ENCODE measurements at regions not wholly inside any gene's neighbourhood (a gene's known extent, or its start where the extent isn't known, plus 50 kb on each side); places are given as distances from the start of the nearest gene placed in this dataset.
"Not testable (repeated sequence)": the region's sequence is repeated elsewhere in the genome, so short reads cannot be mapped to it uniquely, and the experiment has no call there.

DNA sequence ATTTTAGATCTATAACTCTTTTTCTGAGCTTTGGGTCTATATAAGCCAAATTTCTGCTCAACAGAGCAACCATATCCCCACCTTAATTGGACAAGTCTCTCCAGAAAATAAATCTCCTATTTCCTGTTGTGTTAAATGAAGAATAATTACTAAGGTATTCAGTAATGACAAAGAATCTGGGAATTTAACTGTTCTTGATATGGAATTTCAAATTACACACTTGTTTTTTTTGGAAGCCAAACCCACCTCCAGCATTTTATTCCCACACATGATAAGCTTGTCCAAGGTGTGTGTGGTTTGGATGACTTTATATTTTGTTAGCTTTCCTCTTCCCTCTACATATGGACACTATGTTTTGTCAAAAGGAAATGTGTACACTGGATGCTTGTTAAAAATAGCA is 1313.2 kb upstream of the CDH18 start:
- not testable (repeated sequence) for DNase-seq

DNA sequence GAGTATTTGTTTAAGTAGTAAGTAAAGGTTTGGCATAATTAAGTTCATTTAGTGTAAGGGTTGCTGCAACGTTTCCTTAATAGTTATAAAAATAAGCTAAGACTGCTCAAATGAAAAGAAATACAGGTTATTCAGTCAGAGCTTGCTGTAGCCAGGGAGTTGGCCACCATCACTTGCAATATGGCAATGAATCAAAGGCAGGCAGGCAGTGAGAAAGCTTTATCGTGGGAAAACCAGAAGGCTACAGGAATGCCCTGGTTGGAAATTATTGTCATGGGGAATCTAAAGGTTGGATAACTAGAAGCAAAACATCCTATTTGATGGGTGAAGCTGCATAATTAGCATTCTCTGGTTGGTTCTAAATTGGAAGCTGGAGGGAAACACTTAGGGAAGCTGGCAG is 1286.4 kb upstream of the CDH18 start:
- DNase-seq = peak in 1 of 14 donors; percentile 50

DNA sequence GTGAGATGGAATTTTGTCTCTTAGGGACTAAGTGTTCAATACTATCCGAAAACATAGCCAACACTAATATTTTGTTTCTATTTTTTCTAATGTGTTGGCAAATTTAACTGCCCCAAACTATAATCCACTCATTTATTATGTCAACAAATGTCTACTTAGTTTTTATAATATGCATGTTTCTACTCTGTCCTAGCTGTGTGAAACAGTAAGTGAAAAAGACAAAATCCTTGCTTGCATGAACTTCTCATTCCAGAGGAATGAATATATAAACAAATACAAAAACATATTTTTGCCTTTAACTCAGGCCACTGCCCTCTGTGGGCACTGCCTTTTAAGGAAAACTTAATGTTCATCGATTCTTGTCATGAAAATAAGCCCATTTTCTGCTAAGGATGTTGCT is 1275.4 kb upstream of the CDH18 start:
- no peak for DNase-seq

DNA sequence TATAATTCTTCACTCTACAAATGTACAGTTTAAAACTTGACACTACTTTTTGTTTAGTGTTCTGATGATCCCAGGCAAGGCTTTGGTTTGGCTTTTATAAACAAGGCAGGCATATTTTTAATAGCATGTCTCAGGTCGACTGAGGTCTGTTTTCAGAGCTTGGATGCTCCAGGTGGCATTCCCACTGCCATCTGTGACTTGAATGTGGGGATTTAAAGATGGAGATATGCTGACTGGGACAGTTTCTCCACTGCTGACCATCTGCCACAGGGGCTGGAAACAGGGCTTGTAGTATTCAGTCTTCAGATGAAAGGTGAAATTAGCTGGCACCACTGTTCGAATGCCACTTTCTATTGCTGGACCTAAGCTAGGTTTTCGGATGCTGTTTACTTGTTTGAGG is 1266.2 kb upstream of the CDH18 start:
- peak in 4 of 14 donors; percentile 2 to 99 (median 28) for DNase-seq

DNA sequence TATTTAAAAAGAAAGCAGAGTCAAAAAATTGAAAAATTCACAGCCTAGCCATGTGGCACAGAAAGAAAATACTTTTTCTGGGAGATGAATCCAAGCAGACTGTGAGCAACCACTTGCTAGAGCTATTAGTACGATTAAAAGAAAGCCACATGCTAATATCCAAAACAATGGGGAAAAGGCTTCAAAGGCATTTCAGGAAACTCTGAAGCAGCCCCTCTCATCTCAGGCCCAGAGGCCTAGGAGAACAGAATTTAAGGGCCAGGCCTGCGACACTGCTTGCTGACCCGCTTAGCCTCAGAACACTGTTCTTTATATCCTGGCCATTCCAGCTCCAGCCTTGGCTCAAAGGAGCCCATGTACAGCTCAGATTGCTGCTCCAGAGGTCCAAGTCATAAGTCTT is 1257.0 kb upstream of the CDH18 start:
- DNase-seq = no peak

DNA sequence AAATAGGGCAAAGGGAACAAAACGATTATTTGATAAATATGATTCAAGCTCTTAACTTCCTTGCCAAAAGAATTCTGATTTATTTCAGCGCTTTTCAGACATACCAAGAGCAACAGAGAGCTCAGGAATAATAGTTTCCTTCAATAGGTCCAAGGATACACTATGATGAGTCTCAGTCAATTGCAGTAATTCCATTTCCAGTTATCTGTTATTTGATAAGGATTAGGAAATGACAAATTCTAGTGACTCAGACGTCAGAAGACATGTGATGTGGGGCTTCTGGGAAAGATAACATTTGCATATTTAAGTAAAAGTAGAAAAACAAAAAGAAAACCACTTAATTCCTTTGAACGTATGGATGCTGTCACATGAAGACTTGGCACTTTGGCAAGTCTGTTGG is 1250.8 kb upstream of the CDH18 start:
- DNase-seq = no peak

DNA sequence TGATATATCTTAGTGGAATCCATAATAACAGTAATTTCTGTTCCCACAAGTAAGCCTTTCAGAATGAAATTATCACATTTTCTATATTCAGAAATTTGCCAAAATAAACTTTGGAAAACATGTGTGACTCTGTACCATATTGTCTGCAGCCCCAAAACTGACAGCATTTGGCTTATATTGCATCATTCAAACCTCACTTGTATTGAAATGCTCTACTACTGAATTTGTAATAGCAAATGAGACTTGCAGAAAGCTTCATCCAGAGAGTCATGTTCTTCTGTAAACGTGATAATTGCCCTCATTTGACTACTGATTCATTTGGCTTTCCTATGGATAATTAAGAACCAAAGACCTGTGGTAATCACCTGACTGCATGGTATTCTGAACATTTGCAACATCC is 1249.5 kb upstream of the CDH18 start:
- no peak for DNase-seq

DNA sequence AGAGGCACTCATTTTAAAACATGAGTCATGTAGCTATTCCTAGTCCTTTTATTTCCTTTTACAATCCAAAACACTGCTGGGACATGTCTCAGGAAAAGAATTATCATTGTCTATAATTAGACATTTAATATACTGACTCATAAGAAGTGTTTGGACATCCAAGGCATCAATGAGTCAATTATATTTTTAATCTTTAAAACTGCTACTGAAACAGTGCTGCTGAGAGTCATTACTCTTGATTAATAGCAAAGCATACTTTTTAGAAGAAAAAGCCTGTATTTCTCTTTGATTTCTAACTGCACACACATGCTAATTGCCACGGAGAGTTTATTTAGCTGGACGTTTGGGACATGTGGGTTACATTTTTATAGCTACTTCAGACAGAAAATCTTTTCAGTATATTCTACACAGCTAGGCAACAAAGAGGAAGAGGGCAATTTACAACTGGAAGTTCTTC is 1249.0 kb upstream of the CDH18 start:
- peak in 1 of 14 donors; percentile 18 for DNase-seq

DNA sequence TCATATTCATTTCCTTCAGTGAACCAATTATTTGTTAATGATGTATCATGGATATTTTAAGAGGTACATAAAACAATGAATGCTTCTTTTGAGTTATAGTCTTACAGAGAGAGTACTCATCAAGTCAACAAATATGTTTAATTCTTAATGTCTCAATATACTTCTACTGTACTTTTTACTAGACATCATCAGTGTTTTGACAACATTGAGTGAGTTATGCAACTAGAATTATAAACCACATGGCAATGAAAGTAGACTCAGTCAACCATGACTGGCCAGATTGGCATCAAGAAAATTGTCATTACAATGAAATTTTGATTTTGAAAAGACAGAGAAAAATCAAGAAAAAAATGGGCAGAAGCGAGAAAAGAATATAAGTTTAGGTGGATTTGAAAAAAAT is 1248.1 kb upstream of the CDH18 start:
- DNase-seq = no peak

DNA sequence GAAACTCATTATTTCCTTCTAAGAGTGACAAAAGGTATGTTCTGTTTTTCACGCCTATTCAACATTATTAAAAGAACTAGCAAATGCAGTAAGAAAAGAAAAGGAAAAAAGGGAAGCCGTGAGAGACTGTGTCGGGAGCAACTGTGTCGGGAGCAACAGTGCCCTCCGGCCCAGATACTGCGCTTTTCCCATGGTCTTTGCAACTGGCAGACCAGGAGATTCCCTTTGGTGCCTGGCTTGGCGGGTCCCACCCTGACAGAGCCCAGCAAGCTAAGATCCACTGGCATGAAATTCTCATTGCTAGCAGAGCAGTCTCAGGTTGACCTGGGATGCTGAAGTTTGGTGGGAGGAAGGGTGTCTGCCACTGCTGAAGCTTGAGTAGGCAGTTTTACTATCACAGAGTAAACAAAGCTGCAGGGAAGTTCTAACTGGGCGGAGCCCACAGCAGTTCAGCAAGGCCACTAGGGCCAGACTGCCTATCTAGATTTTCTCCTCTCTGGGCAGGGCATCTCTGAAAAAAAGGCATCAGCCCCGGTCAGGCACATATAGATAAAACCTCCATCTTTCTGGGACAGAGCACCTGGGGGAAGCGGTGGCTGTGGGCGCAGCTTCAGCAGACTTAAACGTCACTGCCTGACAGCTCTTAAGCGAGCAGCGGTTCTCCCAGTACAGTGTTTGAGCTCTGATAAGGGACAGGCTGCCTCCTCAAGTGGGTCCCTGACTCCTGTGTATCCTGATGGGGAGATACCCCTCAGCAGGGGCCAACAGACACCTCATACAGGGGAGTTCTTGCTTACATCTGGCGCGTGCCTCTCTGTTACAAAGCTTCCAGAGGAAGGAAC is 1237.4 kb upstream of the CDH18 start:
- no peak for DNase-seq

DNA sequence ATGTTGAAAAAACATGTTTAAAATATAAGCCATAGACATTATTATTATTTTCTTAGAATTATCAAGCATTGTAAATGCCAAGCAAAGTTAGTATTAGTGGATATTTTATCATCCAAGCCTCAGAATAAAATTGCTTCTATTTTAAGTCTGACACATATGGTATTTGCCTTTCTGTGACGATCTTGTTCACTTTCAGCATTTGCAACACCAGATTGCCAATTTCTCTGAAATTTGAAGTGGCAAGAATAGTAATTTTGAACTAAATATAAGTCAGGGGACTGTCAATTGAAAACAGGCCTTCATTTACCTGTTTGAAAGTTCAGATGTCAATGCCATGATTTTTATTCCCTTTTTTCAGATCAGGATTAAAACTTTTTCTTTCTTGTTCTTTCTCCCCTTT is 1233.6 kb upstream of the CDH18 start:
- peak in 1 of 14 donors; percentile 6 for DNase-seq

DNA sequence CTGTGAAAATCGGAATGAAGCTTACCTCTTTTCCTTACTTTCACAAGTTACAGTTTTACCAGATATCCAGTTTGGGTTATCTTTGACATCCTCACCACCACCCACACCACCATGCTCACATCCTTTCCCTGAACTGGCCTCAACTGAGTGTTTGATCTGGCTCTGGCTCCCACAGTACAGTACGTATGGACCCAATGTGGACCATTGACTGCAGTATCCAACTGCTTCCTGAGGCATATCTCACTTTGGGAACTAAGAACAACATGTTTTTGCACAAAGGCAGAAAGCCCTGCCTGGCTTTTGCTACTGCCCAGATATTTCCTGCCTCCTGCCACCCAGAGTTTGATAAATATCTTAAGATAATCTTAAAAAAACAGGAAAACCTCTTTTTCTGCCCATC is 1232.0 kb upstream of the CDH18 start:
- no peak for DNase-seq

DNA sequence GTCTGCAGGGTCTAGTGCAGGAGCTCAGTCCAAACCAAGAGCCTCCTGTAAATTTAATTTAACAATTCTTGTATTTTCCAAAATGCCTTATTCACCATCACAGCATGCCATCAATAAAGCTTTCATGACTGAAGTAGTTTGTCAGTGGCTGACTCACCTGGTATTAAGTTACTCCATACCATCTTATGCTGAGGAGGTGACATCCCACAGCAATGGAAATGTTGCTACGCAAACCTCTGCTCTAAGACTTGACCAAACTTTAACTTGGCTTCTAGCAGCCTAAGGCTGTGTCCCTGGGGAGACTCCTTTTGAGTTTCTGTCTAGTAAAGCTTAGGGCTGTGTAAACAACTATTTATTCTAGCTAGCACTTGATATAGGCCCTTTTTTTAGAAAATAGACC is 1231.3 kb upstream of the CDH18 start:
- no peak for DNase-seq

DNA sequence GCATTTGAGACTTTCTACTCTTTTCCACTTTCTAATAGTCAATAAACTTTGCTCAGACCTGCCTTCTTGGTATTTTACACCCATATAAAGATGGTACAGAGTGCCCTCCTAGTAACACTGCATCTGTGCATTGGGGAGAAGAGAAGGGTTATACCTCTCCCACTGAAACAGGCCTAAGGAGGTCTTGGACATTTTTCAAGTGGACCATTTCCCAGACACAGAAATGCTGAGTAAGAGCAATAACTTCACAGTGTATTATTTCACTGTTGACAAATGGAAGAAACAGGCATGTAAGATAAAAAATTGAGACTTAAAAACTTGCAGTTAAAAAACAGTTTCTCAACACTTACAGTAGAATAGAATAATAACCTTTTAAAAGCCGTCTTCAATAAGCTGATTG is 1224.0 kb upstream of the CDH18 start:
- DNase-seq = no peak

DNA sequence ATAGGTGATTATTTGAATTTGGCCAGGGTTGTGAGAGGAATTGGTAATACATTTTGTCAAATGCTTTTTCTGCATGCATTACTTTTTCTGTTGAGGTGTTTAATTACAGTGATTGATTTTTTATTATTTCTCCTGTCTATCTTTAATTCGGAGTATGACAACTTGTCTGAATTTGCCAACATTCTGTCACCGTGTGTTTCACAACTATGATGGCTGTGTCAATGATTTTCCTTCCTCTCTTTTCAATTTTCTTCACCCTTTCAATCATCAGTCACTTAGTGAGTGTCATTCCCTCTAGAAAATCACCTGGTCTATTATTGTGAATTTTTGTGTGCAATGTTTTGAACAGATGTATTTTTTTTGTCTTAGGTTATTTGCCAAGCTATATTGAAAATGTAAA is 1221.4 kb upstream of the CDH18 start:
- no peak for DNase-seq

DNA sequence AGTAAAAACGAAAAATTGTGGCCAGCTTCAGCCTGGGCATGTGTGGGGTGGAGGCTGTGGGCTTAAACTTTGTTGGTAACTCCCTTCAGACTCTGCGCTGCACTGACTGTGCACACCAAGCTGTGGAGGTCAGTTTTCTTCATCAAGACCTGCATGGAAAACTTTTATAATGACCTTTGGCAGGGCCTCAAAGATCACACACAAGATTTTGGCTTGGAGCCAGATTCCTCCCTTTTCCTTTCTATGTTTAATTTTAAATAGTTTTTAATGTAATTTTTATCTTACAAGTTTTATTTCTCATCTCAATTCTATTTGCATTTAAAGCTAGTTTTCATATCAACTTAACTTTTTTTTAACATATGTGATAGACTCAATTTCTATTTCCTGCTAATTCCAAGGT is 1211.1 kb upstream of the CDH18 start:
- DNase-seq = no peak

DNA sequence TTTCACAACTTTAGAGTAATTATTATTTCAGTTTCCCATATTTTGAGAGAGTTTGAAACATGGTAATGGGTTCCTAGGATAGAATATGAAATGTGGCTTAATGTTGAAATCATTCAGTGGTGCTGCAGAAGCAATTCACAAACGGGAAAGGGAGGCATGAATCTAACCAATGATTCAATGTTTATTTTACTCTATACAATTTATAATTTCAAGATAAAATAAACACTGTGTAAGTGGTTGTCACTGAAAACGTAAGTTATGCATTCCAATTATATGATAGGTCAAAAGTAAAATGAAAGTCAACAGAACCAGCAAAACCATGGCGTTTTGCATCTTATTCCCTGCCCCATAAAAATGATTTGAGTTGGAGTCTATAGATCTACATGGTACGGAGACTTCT is 1207.1 kb upstream of the CDH18 start:
- no peak for DNase-seq

DNA sequence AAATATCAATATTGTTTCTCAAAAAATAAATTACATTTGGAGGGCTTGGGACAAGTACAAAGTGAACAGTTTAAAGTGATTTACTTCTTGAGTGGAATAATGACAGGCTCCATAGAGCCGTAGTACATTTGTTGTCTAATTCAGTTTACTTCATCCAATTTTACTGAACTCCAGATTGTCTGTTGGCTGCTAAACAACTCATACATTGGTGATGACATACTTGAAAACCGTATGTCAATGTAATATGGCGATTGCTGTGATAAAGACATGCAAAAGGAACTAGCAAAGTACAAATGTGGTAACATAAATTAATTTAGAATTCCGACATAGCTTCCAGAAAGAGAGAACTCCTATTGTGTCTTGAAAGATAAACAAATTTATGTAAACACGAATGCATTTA is 1197.5 kb upstream of the CDH18 start:
- no peak for DNase-seq

DNA sequence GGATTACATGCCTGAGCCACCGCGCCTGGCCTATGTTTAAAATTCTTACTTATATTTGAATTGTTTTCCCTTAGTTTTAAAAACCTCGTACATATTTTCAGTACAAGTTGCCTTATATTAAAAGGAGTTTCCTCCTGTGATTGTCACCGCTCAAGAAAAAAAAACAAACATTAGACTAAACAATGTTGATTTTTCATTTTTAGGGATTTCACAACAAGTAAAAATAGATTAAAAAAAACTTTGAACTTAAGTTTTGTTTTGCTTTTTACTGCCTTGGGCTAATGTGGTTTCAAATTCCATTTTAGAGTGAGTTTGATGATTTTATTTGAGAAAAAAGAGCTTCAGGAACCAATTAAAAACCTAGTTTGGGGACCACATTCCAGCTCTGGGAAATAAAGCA is 1196.6 kb upstream of the CDH18 start:
- no peak for DNase-seq

DNA sequence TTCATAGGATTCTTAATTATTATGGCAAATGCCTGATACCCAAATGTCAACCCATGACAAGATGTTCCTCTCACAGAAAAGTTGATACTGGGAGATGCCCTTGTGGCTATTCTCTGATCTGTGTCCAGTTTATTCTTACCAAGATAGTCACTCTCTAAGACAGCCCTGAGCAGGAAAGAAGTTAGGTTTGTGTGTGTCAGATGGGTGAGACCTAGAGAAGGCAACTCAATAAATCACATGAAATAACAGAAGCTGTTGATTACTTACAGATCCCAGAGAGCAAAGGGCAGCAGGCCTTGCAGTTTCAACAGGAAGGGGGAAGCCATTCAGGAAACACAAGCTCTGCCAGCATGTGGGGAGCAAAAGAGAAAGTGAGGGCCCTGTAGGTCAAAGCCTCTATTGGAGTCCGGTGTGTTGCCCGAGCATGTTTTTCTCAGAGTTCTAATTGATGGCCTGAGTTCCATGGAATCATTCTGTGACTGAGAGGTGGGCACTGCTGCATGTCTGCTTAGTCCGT is 1193.7 kb upstream of the CDH18 start:
- no peak for DNase-seq

DNA sequence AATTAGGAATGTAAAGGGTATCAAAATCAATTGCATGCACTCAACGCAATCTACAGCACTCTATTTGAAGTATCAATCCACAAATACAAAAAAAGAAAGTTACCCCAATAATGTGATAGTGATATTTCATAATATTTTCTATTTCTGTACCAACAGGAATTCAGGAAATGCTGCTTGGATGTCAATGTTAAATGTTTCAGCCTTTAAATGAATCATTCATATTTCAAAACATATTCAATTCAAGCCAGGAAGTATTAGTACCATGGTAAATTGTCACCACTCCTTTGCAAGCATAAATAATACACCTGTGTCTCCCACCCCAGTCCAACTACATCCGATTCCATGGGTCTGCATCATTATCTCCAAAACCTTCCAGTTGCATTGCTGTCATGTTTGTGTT is 1185.5 kb upstream of the CDH18 start:
- no peak for DNase-seq

DNA sequence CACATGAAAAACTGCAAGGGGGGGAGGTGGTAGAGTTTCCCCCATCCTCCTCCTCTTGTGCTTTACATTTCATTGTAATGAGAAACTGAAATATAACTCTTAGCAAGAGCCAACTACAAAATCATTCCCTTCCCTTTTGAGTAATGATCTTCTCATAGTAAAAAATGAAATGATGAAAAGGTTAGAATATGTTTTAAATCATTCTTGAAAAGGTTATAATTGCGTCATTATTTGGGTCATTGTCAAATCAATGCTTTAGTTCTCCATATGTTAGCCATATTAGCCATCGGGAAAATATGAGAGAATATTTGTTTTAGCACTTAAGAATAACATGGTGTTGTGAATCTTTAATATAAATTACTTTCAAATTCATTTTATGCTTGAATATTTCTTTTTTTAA is 1185.0 kb upstream of the CDH18 start:
- no peak for DNase-seq

DNA sequence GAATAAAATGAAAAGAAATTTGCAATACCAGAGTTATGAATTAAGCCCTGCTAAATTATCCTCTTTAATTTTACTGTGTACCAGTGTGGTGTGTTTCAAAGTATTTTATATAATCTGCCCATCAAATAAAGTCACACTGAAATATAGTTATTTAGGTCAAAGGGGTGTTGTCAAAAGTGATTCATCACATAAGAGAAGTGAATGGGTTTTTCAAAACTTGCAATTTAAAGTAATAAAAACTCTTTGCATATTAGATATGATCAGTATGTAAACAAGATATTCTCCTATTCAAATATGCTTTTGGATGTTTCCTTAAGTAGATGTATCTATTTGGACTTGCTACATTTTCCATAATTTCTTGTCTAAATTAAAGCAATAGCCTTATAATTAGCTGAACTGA is 1183.0 kb upstream of the CDH18 start:
- DNase-seq = no peak

DNA sequence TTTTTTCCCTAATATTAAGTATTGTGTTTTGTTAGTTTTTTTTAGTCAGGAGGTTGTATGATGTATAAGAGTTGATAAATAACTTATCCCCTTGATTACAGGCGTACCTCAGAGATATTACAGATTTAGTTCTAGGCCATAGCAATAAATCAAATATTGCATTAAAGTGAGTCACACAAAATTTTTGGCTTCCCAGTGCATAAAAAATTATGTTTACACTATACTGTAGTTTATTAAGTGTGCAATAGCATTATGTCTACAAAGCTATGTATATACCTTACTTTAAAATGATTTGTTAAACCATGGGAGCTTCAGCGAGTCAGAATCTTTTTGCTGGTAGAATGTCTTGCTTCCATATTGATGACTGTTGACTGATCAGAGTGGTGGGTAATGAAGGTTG is 1180.6 kb upstream of the CDH18 start:
- DNase-seq = no peak

DNA sequence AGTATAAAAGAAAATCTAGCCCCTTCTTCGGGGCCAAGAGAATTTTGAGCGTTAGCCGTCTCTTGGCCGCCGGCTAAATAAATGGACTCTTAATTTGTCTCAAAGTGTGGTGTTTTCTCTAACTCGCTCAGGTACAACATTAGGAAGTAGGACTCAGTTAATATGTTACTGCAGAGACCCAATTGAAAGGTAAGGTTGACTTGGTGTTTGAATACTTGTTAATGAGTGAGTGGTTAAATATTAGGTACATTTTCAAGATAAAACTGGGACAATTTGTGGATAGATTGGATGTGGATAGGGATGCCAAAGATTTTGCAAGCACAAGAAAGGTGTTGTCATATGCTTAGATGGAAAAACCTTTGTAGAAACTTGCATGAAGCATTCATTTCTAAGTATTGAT is 1177.3 kb upstream of the CDH18 start:
- no peak for DNase-seq

All from C1 segment of cervical spinal cord (tissue), 14 donors.